Prostate gland (tissue), 2 donors: ENCODE measurements at regions not wholly inside any gene's neighbourhood (a gene's known extent, or its start where the extent isn't known, plus 50 kb on each side); places are given as distances from the start of the nearest gene placed in this dataset.
"Not testable (repeated sequence)": the region's sequence is repeated elsewhere in the genome, so short reads cannot be mapped to it uniquely, and the experiment has no call there.

Experiments
- DNase-seq: peaks from one replicate; pipeline ENCODE4 v3.0.0-alpha.2; 2019; ENCODE audit warnings: low spot score
- H3K27ac ChIP-seq, 2 donors: fragments of 200-600 bp; sonication (generic); 2 replicates each; pipeline ENCODE4 v1.5.1; 2017 to 2019
- H3K27me3 ChIP-seq: fragments of 200-600 bp; sonication (generic); replicated peaks from 2 replicates; pipeline ENCODE4 v1.5.1; 2019; ENCODE audit not compliant: insufficient read depth
- H3K36me3 ChIP-seq, 2 donors: fragments of 200-600 bp; sonication (generic); 1 replicate in 1 of 2; 2 replicates in 1 of 2; pipeline versions ENCODE4 v1.5.1 to v1.8.1; 2017 to 2019
- H3K4me1 ChIP-seq: fragments of 200-600 bp; sonication (generic); replicated peaks from 2 replicates; pipeline ENCODE4 v1.5.1; 2019
- H3K4me3 ChIP-seq, 2 donors: fragments of 200-600 bp; sonication (generic); 2 replicates each; pipeline ENCODE4 v1.5.1; 2017 to 2019
- H3K9me3 ChIP-seq: fragments of 200-600 bp; sonication (generic); 2 replicates; pipeline ENCODE4 v1.5.1; 2017
- POLR2A ChIP-seq: fragments of 450-650 bp; IDR thresholded peaks from one replicate; pipeline ENCODE4 v1.6.1; 2016; ENCODE audit warnings: antibody characterized with exemption, mild to moderate bottlenecking
- POLR2AphosphoS5 ChIP-seq: sonication (generic); formaldehyde crosslinking; IDR thresholded peaks from one replicate; pipeline ENCODE4 v1.6.1; 2017; ENCODE audit warnings: antibody characterized with exemption
- WGBS: methylation state at CpG from one replicate; pipeline ENCODE4 v1.1.5; 2018; 5-methylcytosine and 5-hydroxymethylcytosine counted together
- intact Hi-C: fragments of 100-400 bp; cut with DNase I; formaldehyde crosslinking; loops from one replicate; pipeline ENCODE4 v1.14.2; 2022
- TF ChIP-seq, protein P1 (sequence below), 4 experiments: fragments of 200-600 bp in 2 of 4; fragments of 450-650 bp in 2 of 4; sonication (generic) in 2 of 4; IDR thresholded peaks; 1 replicate in 3 of 4; 2 replicates in 1 of 4; pipeline ENCODE4 v1.5.1; 2016 to 2019; ENCODE audit warnings: antibody characterized with exemption in 4 of 4, mild to moderate bottlenecking in 2 of 4, moderate library complexity in 2 of 4

DNA sequence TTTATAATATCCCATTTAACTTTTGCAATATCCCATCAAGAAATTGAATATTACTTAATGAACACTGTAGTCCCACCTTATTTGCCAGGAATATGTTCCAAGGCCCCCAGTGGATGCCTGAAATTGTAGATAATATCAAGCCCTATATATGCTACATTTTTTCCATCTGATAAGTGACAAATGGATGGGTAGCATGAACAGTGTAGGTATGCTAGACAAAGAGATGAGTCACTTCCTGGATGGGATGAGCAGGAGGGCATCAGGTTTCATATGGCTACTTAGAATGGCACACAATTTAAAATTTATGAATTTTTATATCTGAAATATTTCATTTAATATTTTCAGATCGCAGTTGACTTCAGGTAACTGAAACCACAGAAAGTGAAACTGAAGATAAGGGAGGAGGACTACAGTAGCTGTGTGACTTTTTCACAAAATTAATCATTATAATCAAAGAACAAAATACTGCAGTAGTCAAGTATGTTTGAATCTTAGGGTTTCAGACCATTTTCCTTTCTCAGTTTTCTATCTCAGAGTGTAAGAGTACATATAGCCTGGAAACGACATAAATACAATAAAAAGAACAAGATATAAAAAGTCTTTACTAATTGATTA lies 636.4 kb upstream of the ARRDC3 start:
- intact Hi-C loops, result no loop called here
- Histone ChIP-seq H3K4me1 (no peaks in the 10 kb centered on the region), H3K27me3 (no peaks in the 10 kb centered on the region), H3K36me3 (no peaks in the 10 kb centered on the region), H3K27ac (no peak overlapping the region), H3K4me3 (no peak overlapping the region), H3K9me3 (no peaks in the 10 kb centered on the region)
- WGBS, result 78% methylated on average over 2 of the region's 2 CpGs
- TF ChIP-seq, protein P1, sequence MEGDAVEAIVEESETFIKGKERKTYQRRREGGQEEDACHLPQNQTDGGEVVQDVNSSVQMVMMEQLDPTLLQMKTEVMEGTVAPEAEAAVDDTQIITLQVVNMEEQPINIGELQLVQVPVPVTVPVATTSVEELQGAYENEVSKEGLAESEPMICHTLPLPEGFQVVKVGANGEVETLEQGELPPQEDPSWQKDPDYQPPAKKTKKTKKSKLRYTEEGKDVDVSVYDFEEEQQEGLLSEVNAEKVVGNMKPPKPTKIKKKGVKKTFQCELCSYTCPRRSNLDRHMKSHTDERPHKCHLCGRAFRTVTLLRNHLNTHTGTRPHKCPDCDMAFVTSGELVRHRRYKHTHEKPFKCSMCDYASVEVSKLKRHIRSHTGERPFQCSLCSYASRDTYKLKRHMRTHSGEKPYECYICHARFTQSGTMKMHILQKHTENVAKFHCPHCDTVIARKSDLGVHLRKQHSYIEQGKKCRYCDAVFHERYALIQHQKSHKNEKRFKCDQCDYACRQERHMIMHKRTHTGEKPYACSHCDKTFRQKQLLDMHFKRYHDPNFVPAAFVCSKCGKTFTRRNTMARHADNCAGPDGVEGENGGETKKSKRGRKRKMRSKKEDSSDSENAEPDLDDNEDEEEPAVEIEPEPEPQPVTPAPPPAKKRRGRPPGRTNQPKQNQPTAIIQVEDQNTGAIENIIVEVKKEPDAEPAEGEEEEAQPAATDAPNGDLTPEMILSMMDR (IDR thresholded peaks at IDR 0.05), result no peak
- TF ChIP-seq POLR2AphosphoS5 (no peak), POLR2A (no peak)
- no peak for DNase-seq

DNA sequence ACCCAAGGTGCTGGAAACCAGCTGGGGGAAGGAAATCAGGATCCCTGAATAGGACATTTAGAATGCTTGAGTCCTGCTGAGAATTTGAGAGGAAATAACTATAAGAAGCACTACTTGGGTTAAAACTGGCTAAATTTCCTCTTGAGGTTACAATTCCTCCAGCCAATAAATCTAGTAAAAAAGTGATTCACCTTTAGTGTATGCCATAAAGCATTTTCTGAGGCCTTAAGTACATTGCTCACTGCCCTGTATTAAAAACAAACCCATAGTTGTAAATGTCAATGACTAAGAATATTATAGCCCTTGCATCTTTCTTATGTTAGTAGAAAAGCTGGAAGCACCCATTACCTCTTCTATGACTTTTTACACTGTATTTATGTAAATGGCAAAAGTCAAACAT lies 634.7 kb upstream of the ARRDC3 start:
- no peaks in the 10 kb centered on the region for H3K4me1 ChIP-seq
- H3K9me3 ChIP-seq, result no peaks in the 10 kb centered on the region
- H3K27ac ChIP-seq, result no peak overlapping the region
- DNase-seq, result no peak
- H3K27me3 ChIP-seq, result no peaks in the 10 kb centered on the region
- H3K36me3 ChIP-seq, result no peaks in the 10 kb centered on the region
- TF ChIP-seq POLR2AphosphoS5 (no peak), POLR2A (no peak)
- TF ChIP-seq, protein P1 (IDR thresholded peaks at IDR 0.05), result no peak
- H3K4me3 ChIP-seq, result no peak overlapping the region
- intact Hi-C loops, result no loop called here

DNA sequence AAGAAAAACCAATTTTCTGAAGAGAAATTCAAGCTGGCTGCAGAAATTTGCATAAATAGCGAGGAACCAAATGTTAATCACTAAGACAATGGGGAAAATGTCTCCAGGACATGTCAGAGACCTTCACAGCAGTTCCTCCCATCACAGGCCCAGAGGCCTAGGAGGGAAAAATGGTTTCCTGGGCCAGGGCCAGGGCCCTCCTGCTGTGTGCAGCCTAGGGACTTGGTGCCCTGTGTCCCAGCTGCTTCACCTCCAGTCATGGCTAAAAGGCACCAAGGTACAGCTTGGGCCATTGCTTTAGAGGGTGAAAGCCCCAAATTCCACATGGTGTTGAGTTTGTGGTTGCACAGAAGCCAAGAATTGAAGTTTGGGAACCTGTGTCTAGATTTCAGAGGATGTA lies 628.7 kb upstream of the ARRDC3 start:
- WGBS, result 100% methylated on average over 1 of the region's 1 CpG
- H3K27me3 ChIP-seq, intact Hi-C loops, H3K27ac ChIP-seq, H3K4me1 ChIP-seq, H3K36me3 ChIP-seq, DNase-seq, H3K9me3 ChIP-seq, H3K4me3 ChIP-seq: not testable (repeated sequence)

DNA sequence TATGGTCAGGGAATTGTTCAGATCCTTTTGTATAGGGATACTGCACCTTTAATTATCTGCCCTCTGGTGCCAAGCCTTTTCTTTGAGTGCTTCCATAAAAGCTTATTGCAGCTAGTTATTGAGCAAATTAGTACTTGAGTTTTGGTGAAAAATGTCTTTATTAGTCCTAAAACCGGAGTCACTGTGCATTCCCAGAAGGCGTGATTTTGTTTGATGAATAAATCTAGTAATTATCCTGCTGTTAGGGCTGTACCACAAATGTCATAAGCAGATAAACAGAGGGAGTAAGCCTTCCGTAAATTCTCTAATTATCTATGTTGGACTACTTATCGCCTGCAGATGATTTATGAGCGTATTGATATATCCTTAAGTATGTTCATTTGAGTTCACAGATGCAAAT lies 620.7 kb upstream of the ARRDC3 start:
- H3K4me1 ChIP-seq, result no peaks in the 10 kb centered on the region
- H3K27me3 ChIP-seq, result no peaks in the 10 kb centered on the region
- H3K9me3 ChIP-seq, result no peaks in the 10 kb centered on the region
- H3K36me3 ChIP-seq, result no peaks in the 10 kb centered on the region
- TF ChIP-seq POLR2A (no peak), POLR2AphosphoS5 (no peak)
- TF ChIP-seq, protein P1 (IDR thresholded peaks at IDR 0.05), result no peak
- intact Hi-C loops, result no loop called here
- 59% methylated on average over 5 of the region's 5 CpGs for WGBS
- no peak overlapping the region for H3K4me3 ChIP-seq
- no peak overlapping the region for H3K27ac ChIP-seq
- DNase-seq, result no peak

DNA sequence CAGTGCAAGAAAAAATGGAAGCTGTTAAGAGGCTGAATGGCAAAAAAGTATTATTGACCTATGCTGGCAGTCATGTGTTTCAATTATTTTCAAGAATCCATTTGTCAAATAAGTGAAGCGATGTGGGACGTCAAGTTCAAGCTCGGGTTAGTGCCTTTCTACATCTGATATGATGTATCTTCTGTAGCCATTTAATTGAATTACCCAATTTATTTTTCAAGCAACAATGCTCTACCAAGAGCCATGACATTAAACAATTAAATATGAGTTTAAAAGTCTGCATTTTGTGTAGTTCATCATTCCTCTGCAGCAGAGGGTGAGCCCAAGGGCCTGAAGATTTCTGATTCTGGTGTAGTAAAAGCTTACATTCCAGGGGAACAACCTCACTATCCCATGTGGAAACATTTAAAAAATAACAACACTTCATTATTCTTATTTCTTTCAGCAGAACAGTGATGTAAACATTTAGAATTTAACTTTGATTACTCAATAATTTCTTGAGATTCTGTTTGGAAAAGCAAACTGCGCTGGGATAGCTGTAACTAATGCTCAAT lies 619.7 kb upstream of the ARRDC3 start:
- TF ChIP-seq POLR2A (no peak), POLR2AphosphoS5 (no peak)
- TF ChIP-seq, protein P1 (IDR thresholded peaks at IDR 0.05), result no peak
- intact Hi-C loops, result no loop called here

More for the DNA sequence above, 619.7 kb upstream of the ARRDC3 start:
- no peak overlapping the region for H3K4me3 ChIP-seq
- DNase-seq, result no peak
- 92% methylated on average over 4 of the region's 4 CpGs for whole genome bisulfite sequencing
- H3K27ac ChIP-seq, result no peak overlapping the region
- no peaks in the 10 kb centered on the region for H3K27me3 ChIP-seq
- H3K4me1 ChIP-seq, result no peaks in the 10 kb centered on the region
- H3K36me3 ChIP-seq, result no peaks in the 10 kb centered on the region
- H3K9me3 ChIP-seq, result no peaks in the 10 kb centered on the region
